Endothelial cell (in vitro differentiated cells): ENCODE measurements at regions not wholly inside any gene's neighbourhood (a gene's known extent, or its start where the extent isn't known, plus 50 kb on each side); places are given as distances from the start of the nearest gene placed in this dataset.

Experiments used
- DNase-seq: peaks from one replicate; pipeline ENCODE4 v3.0.0; 2021; ENCODE audit warnings: low spot score
- H3K27ac Mint-ChIP-seq: one replicate; pipeline ENCODE4 v1.8.0; 2021; ENCODE audit warnings: mixed read lengths, inconsistent platforms; ENCODE audit not compliant: unreplicated experiment
- H3K27me3 Mint-ChIP-seq: one replicate; pipeline ENCODE4 v1.8.0; 2021; ENCODE audit warnings: mild to moderate bottlenecking, moderate library complexity, mixed read lengths, inconsistent platforms; ENCODE audit not compliant: unreplicated experiment
- H3K36me3 Mint-ChIP-seq: one replicate; pipeline ENCODE4 v1.8.0; 2021; ENCODE audit warnings: mild to moderate bottlenecking, low read depth, mixed read lengths, inconsistent platforms; ENCODE audit not compliant: unreplicated experiment
- H3K4me1 Mint-ChIP-seq: one replicate; pipeline ENCODE4 v1.8.0; 2021; ENCODE audit warnings: mild to moderate bottlenecking, mixed read lengths, inconsistent platforms; ENCODE audit not compliant: unreplicated experiment
- H3K4me3 Mint-ChIP-seq: one replicate; pipeline ENCODE4 v1.8.0; 2021; ENCODE audit warnings: mild to moderate bottlenecking, mixed read lengths, inconsistent platforms; ENCODE audit not compliant: unreplicated experiment
- H3K9me3 Mint-ChIP-seq: one replicate; pipeline ENCODE4 v1.8.0; 2021; ENCODE audit warnings: mixed read lengths, inconsistent platforms; ENCODE audit not compliant: unreplicated experiment
- CTCF ChIP-seq: fragments of 200-600 bp; sonication (generic); IDR thresholded peaks from one replicate; pipeline ENCODE4 v1.5.0; 2021; ENCODE audit warnings: antibody characterized with exemption; ENCODE audit not compliant: unreplicated experiment

GRCh38 chr2:120876526-120877280 is 141.0 kb downstream of the GLI2 start:
- Mint-ChIP-seq H3K36me3 (no peaks in the 10 kb centered on the region), H3K27me3 (peaks cover 4% of the 10 kb centered on the region), H3K9me3 (no peaks in the 10 kb centered on the region), H3K4me1 (peaks cover 5% of the 10 kb centered on the region), H3K4me3 (no peak overlapping the region), H3K27ac (no peak overlapping the region)
- DNase-seq, result no peak
- no peak for TF ChIP-seq CTCF

- H3K27ac Mint-ChIP-seq, result no peak overlapping the region
- no peak overlapping the region for H3K4me3 Mint-ChIP-seq
- H3K27me3 Mint-ChIP-seq, result peaks cover 4% of the 10 kb centered on the region
- DNase-seq, result no peak
- H3K9me3 Mint-ChIP-seq, result no peaks in the 10 kb centered on the region
- H3K4me1 Mint-ChIP-seq, result peaks cover 5% of the 10 kb centered on the region
- H3K36me3 Mint-ChIP-seq, result no peaks in the 10 kb centered on the region
- no peak for TF ChIP-seq CTCF
Observed at GRCh38 chr2:120877409-120877808, 141.7 kb downstream of the GLI2 start.

DNA sequence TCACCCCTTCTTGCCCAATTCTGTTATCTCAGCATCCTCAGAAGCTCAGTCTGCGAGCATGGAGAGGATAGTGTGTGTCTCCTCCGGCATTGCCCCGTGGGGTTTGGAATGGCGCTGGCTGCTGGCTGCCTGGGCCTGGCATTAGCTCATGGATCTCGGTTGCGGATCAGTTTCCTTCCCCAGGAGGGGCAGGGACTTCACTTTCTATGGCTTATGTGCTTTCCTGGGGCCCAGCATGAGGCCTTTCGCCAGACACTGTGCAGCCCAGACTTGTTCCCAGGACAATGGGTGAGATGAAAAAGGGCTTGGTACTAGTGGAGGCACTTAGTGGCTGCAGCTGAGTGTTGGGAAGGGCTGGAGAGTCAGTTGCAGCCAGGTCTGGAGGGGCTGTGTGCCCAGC is 143.3 kb downstream of the GLI2 start:
- H3K4me3 Mint-ChIP-seq, result no peak overlapping the region
- no peaks in the 10 kb centered on the region for H3K9me3 Mint-ChIP-seq
- no peak for DNase-seq

GRCh38 chr2:120879431-120880295 is 144.0 kb downstream of the GLI2 start:
- Mint-ChIP-seq H3K36me3 (no peaks in the 10 kb centered on the region), H3K9me3 (no peaks in the 10 kb centered on the region), H3K27me3 (peaks cover 4% of the 10 kb centered on the region), H3K4me1 (peaks cover 5% of the 10 kb centered on the region), H3K4me3 (no peak overlapping the region), H3K27ac (no peak overlapping the region)
- no peak for DNase-seq
- TF ChIP-seq CTCF, result no peak

More for the DNA sequence above, 143.3 kb downstream of the GLI2 start:
- H3K27ac Mint-ChIP-seq, result no peak overlapping the region
- TF ChIP-seq CTCF, result no peak
- H3K36me3 Mint-ChIP-seq, result no peaks in the 10 kb centered on the region
- peaks cover 5% of the 10 kb centered on the region for H3K4me1 Mint-ChIP-seq
- H3K27me3 Mint-ChIP-seq, result peaks cover 4% of the 10 kb centered on the region

DNA sequence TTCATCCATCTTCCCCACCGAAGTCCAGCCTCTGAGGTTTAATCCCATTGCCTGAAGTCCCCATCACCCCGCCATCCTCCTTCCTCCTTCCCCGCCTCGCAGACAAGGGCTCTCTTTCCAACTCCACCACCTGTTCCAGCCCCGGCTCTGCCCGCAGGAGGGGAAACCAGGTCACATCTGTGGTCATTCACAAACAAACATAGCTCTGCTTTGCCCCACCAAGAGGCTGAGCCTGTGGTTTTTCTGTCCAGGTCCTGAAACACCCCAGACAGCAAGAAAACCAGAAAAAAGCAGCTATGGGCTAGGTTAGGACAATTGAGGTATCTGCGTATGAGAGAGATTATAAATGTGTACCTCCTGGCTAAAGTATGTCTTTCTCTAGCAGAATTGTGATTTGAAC is 144.7 kb downstream of the GLI2 start:
- peaks cover 5% of the 10 kb centered on the region for H3K4me1 Mint-ChIP-seq
- TF ChIP-seq CTCF, result no peak
- H3K36me3 Mint-ChIP-seq, result no peaks in the 10 kb centered on the region
- H3K27ac Mint-ChIP-seq, result no peak overlapping the region
- DNase-seq, result no peak
- peaks cover 4% of the 10 kb centered on the region for H3K27me3 Mint-ChIP-seq
- H3K4me3 Mint-ChIP-seq, result no peak overlapping the region
- no peaks in the 10 kb centered on the region for H3K9me3 Mint-ChIP-seq
